K562 (cell line): ENCODE measurements at regions not wholly inside any gene's neighbourhood (a gene's known extent, or its start where the extent isn't known, plus 50 kb on each side); places are given as distances from the start of the nearest gene placed in this dataset.

Experiments
- ATAC-seq: fragments of 200-7000 bp; cut with Tn5 transposase; 3 replicates; pipeline ENCODE4 v1.9.1; 2020; ENCODE audit warnings: moderate library complexity
- BruUV-seq: library from RNA; stranded (reverse); fragments of 400-500 nt; replicated peaks from 2 replicates; lab custom pipeline; 2021; lab: Mats Ljungman, UMichigan
- CTCF ChIA-PET: fragments of 300-600 bp; formaldehyde crosslinking; extraction: SDS; loops from one replicate; lab custom pipeline; 2021; ENCODE audit warnings: low intra/inter-chr PET ratio; lab: Yijun Ruan, JAX
- POLR2A ChIA-PET: fragments of 300-600, 350-650 bp; sonication (Branson Sonifier 250); formaldehyde crosslinking; extraction: SDS; loops from one replicate; lab custom pipeline; 2021; ENCODE audit warnings: antibody characterized with exemption, inconsistent platforms; lab: Yijun Ruan, JAX
- DNase-seq, 4 experiments: peaks; one replicate each; pipeline versions ENCODE4 v3.0.0 to v3.0.0-alpha.2; 2011 to 2018; ENCODE audit warnings: low spot score in 3 of 4, mixed read lengths in 3 of 4; ENCODE audit errors: extremely low read depth in 1 of 4
- FAIRE-seq: peaks from 2 replicates; lab custom pipeline; 2011; peaks lifted over from hg19 to GRCh38; lab: Jason Lieb, UNC
- H2AFZ ChIP-seq: 2 replicates; pipeline ENCODE4 v1.6.0; 2011; ENCODE audit warnings: low read depth, low read length, control low read depth, inconsistent platforms
- H3K27ac ChIP-seq: fragments of 200-600 bp; 3 replicates; pipeline ENCODE4 v1.8.0; 2011; ENCODE audit warnings: low read depth, mild to moderate bottlenecking, control low read depth, inconsistent platforms, low read length, moderate library complexity, mixed read lengths; ENCODE audit errors: extremely low read depth
- H3K27me3 ChIP-seq, 2 experiments: fragments of 300-600 bp in 1 of 2; 2 replicates in 1 of 2; 3 replicates in 1 of 2; pipeline versions ENCODE4 v1.6.0 to v1.8.0; 2011; ENCODE audit warnings: inconsistent platforms in 2 of 2, low read length in 2 of 2, mild to moderate bottlenecking in 1 of 2, mixed read lengths in 1 of 2, moderate library complexity in 1 of 2; ENCODE audit not compliant: control insufficient read depth in 2 of 2, insufficient read depth in 2 of 2
- H3K36me3 ChIP-seq: fragments of 300-600 bp; 3 replicates; pipeline ENCODE4 v1.8.0; 2011; ENCODE audit warnings: mild to moderate bottlenecking, low read length, inconsistent platforms; ENCODE audit not compliant: control insufficient read depth, insufficient read depth
- H3K4me1 ChIP-seq, 2 experiments: fragments of 200-600 bp in 1 of 2; replicated peaks in 1 of 2; 2 replicates in 1 of 2; 3 replicates in 1 of 2; pipeline versions ENCODE4 v1.5.1 to v1.8.0; 2011; ENCODE audit warnings: inconsistent platforms in 2 of 2, low read length in 2 of 2, mild to moderate bottlenecking in 1 of 2, mixed read lengths in 1 of 2, moderate library complexity in 1 of 2; ENCODE audit not compliant: control insufficient read depth in 2 of 2, insufficient read depth in 2 of 2
- H3K4me2 ChIP-seq: 2 replicates; pipeline ENCODE4 v1.6.1; 2011; ENCODE audit warnings: low read length, control low read depth, inconsistent platforms, mixed read lengths; ENCODE audit not compliant: insufficient read depth
- H3K4me3 ChIP-seq: fragments of 200-600 bp; sonication (generic), shearing (Covaris generic); 2 replicates; pipeline ENCODE4 v1.5.1; 2016; ENCODE audit warnings: control low read depth, inconsistent platforms
- H3K79me2 ChIP-seq: fragments of 200-600 bp; 3 replicates; pipeline ENCODE4 v1.8.0; 2011; ENCODE audit warnings: low read length, inconsistent platforms; ENCODE audit not compliant: control insufficient read depth, insufficient read depth
- H3K9ac ChIP-seq, 2 experiments: 2 replicates each; pipeline versions ENCODE4 v1.6.0 to v1.6.1; 2011; ENCODE audit warnings: low read depth in 2 of 2, low read length in 2 of 2, control low read depth in 1 of 2, inconsistent platforms in 1 of 2, mild to moderate bottlenecking in 1 of 2, mixed read lengths in 1 of 2; ENCODE audit not compliant: insufficient read depth in 1 of 2
- H3K9me1 ChIP-seq: one replicate; pipeline ENCODE4 v1.6.0; 2011; ENCODE audit warnings: inconsistent platforms, mild to moderate bottlenecking, low read length, moderate library complexity; ENCODE audit not compliant: control insufficient read depth, insufficient read depth
- H3K9me3 ChIP-seq: replicated peaks from 2 replicates; pipeline ENCODE4 v1.5.1; 2011; ENCODE audit warnings: low read depth, low read length, inconsistent platforms; ENCODE audit not compliant: control insufficient read depth, insufficient read depth
- H4K20me1 ChIP-seq: replicated peaks from 2 replicates; pipeline ENCODE4 v1.6.1; 2011; ENCODE audit warnings: low read length, inconsistent platforms, mixed read lengths; ENCODE audit not compliant: control insufficient read depth, insufficient read depth
- CHAMP1 ChIP-seq: fragments of 450-650 bp; IDR thresholded peaks from 2 replicates; pipeline ENCODE4 v1.6.1; 2016; ENCODE audit warnings: mild to moderate bottlenecking
- DIDO1 ChIP-seq: fragments of 450-650 bp; IDR thresholded peaks from 2 replicates; pipeline ENCODE4 v1.6.1; 2016; ENCODE audit warnings: low read depth, missing biosample characterization, missing genetic modification characterization
- E2F1 ChIP-seq: sonication (generic); formaldehyde crosslinking; IDR thresholded peaks from 2 replicates; pipeline ENCODE4 v1.8.1; 2023; ENCODE audit warnings: mild to moderate bottlenecking, missing genetic modification reagents, moderate library complexity
- FOXP4 ChIP-seq: sonication (generic); formaldehyde crosslinking; IDR thresholded peaks from 2 replicates; pipeline ENCODE4 v1.8.0; 2022; ENCODE audit warnings: mild to moderate bottlenecking, missing genetic modification reagents, borderline replicate concordance
- NCOA2 ChIP-seq, 2 experiments: fragments of 450-650 bp; IDR thresholded peaks; 2 replicates each; pipeline ENCODE4 v1.6.1; 2018; ENCODE audit warnings: mild to moderate bottlenecking in 2 of 2, moderate library complexity in 1 of 2; ENCODE audit not compliant: partially characterized antibody in 2 of 2
- POLR3A ChIP-seq: IDR thresholded peaks from 2 replicates; pipeline ENCODE4 v1.6.1; 2011; ENCODE audit warnings: borderline replicate concordance, mild to moderate bottlenecking, moderate library complexity; ENCODE audit not compliant: insufficient read length, insufficient read depth; ENCODE audit errors: extremely low read depth
- ZZZ3 ChIP-seq: fragments of 450-650 bp; IDR thresholded peaks from 2 replicates; pipeline ENCODE4 v1.6.1; 2016; ENCODE audit warnings: antibody characterized with exemption, mild to moderate bottlenecking, moderate library complexity
- WGBS: fragments of 100-300 bp; shearing (Covaris generic); methylation state at CpG from one replicate; pipeline ENCODE4 v1.1.6; 2016; ENCODE audit warnings: low coverage, mixed read lengths; ENCODE audit not compliant: insufficient coverage; ENCODE audit errors: missing lambda C conversion rate; 5-methylcytosine and 5-hydroxymethylcytosine counted together
- in situ Hi-C: fragments of 300-500 bp; cut with MboI; formaldehyde crosslinking; loops from 4 replicates; pipeline ENCODE4 v1.15.0; 2018; ENCODE audit warnings: inconsistent platforms, mixed read lengths
- intact Hi-C: fragments of 100-400 bp; cut with micrococcal nuclease; formaldehyde crosslinking; loops from 2 replicates; pipeline ENCODE4 v1.14.2; 2022

- intact Hi-C loops (no loop called here), in situ Hi-C loops (no loop called here)
- Histone ChIP-seq H3K4me1 (no peaks in the 10 kb centered on the region), H3K27ac (no peak overlapping the region), H3K4me2 (no peak overlapping the region), H3K4me3 (no peak overlapping the region), H3K27me3 (peaks cover 0 to 7% of the 10 kb centered on the region in 2 experiments; a peak in 2 of 5 replicates), H2AFZ (no peak overlapping the region), H3K9ac (no peak overlapping the region), H3K36me3 (no peaks in the 10 kb centered on the region), H3K9me3 (no peaks in the 10 kb centered on the region), H3K79me2 (no peaks in the 10 kb centered on the region), H4K20me1 (no peaks in the 10 kb centered on the region), H3K9me1 (no peaks in the 10 kb centered on the region)
- FAIRE-seq (no peak), DNase-seq (no peak), ATAC-seq (no peak)
- CTCF ChIA-PET: no interaction called here
- TF ChIP-seq E2F1 (CRISPR knock-in tag) (no peak), DIDO1 (tag) (no peak), ZZZ3 (no peak), FOXP4 (no peak), NCOA2 (IDR thresholded peaks at IDR 0.05; ENCODE audit: partially characterized antibody in 2 of 2) (no peak), CHAMP1 (no peak), POLR3A (no peak)
- POLR2A ChIA-PET: no interaction called here
- BruUV-seq: no TSS peak
- WGBS: under 1% methylated on average over 10 of the region's 10 CpGs
These were observed 427.3 kb downstream of the GALR1 start for GRCh38 chr18:77676910-77677309.
